ENCODE measurements at regions not wholly inside any gene's neighbourhood (a gene's known extent, or its start where the extent isn't known, plus 50 kb on each side); places are given as distances from the start of the nearest gene placed in this dataset.

DNA sequence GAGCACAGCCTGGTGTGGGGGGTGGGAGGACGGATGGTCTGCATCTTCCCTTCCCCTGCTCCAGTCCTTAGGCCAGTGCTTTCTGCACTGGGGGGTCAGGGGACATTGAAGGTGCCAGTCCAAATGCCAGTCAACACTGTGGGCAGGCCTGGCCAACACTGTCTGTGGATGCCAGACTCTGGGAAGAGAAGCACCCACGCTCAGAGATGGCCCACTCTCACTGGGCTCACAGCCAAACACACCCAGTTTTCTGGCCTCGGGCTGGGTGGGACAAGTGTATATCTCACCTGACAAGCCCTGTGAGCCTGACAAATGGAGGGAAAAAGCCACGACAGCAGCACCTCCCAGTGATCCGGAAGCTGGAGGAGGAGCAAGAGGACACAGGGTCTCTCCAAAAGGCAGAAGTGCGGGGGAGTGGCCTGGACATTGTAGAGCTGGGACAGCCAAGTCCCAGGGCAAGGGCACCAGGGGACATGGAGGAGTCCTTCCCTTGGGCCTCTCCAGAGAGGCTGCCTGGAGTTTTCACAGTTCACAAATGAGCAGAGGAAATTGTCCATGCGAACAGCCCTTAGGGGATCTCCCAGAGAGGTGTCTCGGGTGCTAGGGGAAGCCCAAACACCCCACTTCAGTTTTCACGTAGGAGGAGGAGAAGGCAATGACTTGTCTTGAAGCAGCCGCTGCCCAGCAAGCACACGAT, 79.3 kb downstream of the SDC1 start (continued):
- TF ChIP-seq, protein P1, sequence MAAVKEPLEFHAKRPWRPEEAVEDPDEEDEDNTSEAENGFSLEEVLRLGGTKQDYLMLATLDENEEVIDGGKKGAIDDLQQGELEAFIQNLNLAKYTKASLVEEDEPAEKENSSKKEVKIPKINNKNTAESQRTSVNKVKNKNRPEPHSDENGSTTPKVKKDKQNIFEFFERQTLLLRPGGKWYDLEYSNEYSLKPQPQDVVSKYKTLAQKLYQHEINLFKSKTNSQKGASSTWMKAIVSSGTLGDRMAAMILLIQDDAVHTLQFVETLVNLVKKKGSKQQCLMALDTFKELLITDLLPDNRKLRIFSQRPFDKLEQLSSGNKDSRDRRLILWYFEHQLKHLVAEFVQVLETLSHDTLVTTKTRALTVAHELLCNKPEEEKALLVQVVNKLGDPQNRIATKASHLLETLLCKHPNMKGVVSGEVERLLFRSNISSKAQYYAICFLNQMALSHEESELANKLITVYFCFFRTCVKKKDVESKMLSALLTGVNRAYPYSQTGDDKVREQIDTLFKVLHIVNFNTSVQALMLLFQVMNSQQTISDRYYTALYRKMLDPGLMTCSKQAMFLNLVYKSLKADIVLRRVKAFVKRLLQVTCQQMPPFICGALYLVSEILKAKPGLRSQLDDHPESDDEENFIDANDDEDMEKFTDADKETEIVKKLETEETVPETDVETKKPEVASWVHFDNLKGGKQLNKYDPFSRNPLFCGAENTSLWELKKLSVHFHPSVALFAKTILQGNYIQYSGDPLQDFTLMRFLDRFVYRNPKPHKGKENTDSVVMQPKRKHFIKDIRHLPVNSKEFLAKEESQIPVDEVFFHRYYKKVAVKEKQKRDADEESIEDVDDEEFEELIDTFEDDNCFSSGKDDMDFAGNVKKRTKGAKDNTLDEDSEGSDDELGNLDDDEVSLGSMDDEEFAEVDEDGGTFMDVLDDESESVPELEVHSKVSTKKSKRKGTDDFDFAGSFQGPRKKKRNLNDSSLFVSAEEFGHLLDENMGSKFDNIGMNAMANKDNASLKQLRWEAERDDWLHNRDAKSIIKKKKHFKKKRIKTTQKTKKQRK (IDR thresholded peaks at IDR 0.05; ENCODE audit: borderline replicate concordance, low read depth, low read length) = no peak
- TF ChIP-seq RBM15 (IDR thresholded peaks at IDR 0.05; ENCODE audit: insufficient read depth, low read length) = no peak
- TF ChIP-seq, protein P2, sequence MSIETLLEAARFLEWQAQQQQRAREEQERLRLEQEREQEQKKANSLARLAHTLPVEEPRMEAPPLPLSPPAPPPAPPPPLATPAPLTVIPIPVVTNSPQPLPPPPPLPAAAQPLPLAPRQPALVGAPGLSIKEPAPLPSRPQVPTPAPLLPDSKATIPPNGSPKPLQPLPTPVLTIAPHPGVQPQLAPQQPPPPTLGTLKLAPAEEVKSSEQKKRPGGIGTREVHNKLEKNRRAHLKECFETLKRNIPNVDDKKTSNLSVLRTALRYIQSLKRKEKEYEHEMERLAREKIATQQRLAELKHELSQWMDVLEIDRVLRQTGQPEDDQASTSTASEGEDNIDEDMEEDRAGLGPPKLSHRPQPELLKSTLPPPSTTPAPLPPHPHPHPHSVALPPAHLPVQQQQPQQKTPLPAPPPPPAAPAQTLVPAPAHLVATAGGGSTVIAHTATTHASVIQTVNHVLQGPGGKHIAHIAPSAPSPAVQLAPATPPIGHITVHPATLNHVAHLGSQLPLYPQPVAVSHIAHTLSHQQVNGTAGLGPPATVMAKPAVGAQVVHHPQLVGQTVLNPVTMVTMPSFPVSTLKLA (conservative IDR thresholded peaks at IDR 0.05) = no peak
- no peak for TF ChIP-seq SMAD1 (IDR thresholded peaks at IDR 0.05; ENCODE audit: low read depth, low read length, partially characterized antibody)
- TF ChIP-seq ZNF124 (CRISPR knock-in tag; IDR thresholded peaks at IDR 0.05) = no peak
- TF ChIP-seq, protein P3, sequence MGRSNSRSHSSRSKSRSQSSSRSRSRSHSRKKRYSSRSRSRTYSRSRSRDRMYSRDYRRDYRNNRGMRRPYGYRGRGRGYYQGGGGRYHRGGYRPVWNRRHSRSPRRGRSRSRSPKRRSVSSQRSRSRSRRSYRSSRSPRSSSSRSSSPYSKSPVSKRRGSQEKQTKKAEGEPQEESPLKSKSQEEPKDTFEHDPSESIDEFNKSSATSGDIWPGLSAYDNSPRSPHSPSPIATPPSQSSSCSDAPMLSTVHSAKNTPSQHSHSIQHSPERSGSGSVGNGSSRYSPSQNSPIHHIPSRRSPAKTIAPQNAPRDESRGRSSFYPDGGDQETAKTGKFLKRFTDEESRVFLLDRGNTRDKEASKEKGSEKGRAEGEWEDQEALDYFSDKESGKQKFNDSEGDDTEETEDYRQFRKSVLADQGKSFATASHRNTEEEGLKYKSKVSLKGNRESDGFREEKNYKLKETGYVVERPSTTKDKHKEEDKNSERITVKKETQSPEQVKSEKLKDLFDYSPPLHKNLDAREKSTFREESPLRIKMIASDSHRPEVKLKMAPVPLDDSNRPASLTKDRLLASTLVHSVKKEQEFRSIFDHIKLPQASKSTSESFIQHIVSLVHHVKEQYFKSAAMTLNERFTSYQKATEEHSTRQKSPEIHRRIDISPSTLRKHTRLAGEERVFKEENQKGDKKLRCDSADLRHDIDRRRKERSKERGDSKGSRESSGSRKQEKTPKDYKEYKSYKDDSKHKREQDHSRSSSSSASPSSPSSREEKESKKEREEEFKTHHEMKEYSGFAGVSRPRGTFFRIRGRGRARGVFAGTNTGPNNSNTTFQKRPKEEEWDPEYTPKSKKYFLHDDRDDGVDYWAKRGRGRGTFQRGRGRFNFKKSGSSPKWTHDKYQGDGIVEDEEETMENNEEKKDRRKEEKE (IDR thresholded peaks at IDR 0.05; ENCODE audit: borderline replicate concordance in 1 of 2, control insufficient read depth in 1 of 2, low read depth in 2 of 2, low read length in 1 of 2) = no peak
- TF ChIP-seq DPF2 (IDR thresholded peaks at IDR 0.05) = no peak
- TF ChIP-seq EGR1 (conservative IDR thresholded peaks at IDR 0.05) = peak; percentile 68
- no peak for TF ChIP-seq SMAD3 (CRISPR knock-in tag; conservative IDR thresholded peaks at IDR 0.05)
- TF ChIP-seq SP2 (IDR thresholded peaks at IDR 0.05; ENCODE audit: extremely low read depth, low read depth, low read length, poor library complexity, severe bottlenecking) = no peak
- TF ChIP-seq, protein P4, sequence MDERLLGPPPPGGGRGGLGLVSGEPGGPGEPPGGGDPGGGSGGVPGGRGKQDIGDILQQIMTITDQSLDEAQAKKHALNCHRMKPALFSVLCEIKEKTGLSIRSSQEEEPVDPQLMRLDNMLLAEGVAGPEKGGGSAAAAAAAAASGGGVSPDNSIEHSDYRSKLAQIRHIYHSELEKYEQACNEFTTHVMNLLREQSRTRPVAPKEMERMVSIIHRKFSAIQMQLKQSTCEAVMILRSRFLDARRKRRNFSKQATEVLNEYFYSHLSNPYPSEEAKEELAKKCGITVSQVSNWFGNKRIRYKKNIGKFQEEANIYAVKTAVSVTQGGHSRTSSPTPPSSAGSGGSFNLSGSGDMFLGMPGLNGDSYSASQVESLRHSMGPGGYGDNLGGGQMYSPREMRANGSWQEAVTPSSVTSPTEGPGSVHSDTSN (CRISPR knock-in tag; IDR thresholded peaks at IDR 0.05; ENCODE audit: low read depth) = no peak
- TF ChIP-seq, protein P4 (tag; conservative IDR thresholded peaks at IDR 0.05; ENCODE audit: low read depth) = peak; percentile 67
- no peak for TF ChIP-seq PTRF (tag; IDR thresholded peaks at IDR 0.05)
- TF ChIP-seq ZNF212 (CRISPR knock-in tag; IDR thresholded peaks at IDR 0.05) = no peak

Measured in K562 (cell line).